ENCODE measurements at regions not wholly inside any gene's neighbourhood (a gene's known extent, or its start where the extent isn't known, plus 50 kb on each side); places are given as distances from the start of the nearest gene placed in this dataset.

- TF ChIP-seq POLR2A (IDR thresholded peaks at IDR 0.05) (no peak), EP300 (IDR thresholded peaks at IDR 0.05) (no peak), POLR2AphosphoS5 (IDR thresholded peaks at IDR 0.05) (no peak), CTCF (IDR thresholded peaks at IDR 0.05) (no peak)
- H3K4me3 ChIP-seq, result no peak overlapping the region
- H3K36me3 ChIP-seq, result no peaks in the 10 kb centered on the region
- DNase-seq, result no peak
- intact Hi-C loops (cut with DNase I; ENCODE audit: low total_unique reads), result no loop called here
- H3K9me3 ChIP-seq, result no peaks in the 10 kb centered on the region
- H3K27me3 ChIP-seq, result no peaks in the 10 kb centered on the region
- no peak overlapping the region for H3K27ac ChIP-seq
- no peaks in the 10 kb centered on the region for H3K4me1 ChIP-seq
These were observed 443.9 kb downstream of the TAF11L14 start for GRCh38 chr5:18078157-18078556.

- Histone ChIP-seq H3K27ac (no peak overlapping the region), H3K36me3 (no peaks in the 10 kb centered on the region), H3K27me3 (no peaks in the 10 kb centered on the region), H3K4me3 (no peak overlapping the region), H3K9me3 (no peaks in the 10 kb centered on the region), H3K4me1 (no peaks in the 10 kb centered on the region)
- no peak for DNase-seq
- TF ChIP-seq CTCF (IDR thresholded peaks at IDR 0.05) (no peak), POLR2A (IDR thresholded peaks at IDR 0.05) (no peak), EP300 (IDR thresholded peaks at IDR 0.05) (no peak), POLR2AphosphoS5 (IDR thresholded peaks at IDR 0.05) (no peak)
- 89 to 93% (median 91%) methylated on average over 3 of the region's 3 CpGs for WGBS, 5 donors
- intact Hi-C loops (cut with DNase I; ENCODE audit: low total_unique reads), result no loop called here
These were observed 445.6 kb downstream of the TAF11L14 start for GRCh38 chr5:18079831-18080230.

- Histone ChIP-seq H3K36me3 (no peaks in the 10 kb centered on the region), H3K27me3 (no peaks in the 10 kb centered on the region), H3K4me1 (no peaks in the 10 kb centered on the region), H3K4me3 (no peak overlapping the region), H3K9me3 (no peaks in the 10 kb centered on the region), H3K27ac (no peak overlapping the region)
- WGBS, 5 donors, result 68 to 78% (median 72%) methylated on average over 9 of the region's 9 CpGs
- intact Hi-C loops (cut with DNase I; ENCODE audit: low total_unique reads), result no loop called here
- TF ChIP-seq POLR2A (IDR thresholded peaks at IDR 0.05) (no peak), EP300 (IDR thresholded peaks at IDR 0.05) (no peak), CTCF (IDR thresholded peaks at IDR 0.05) (no peak), POLR2AphosphoS5 (IDR thresholded peaks at IDR 0.05) (no peak)
- DNase-seq, result no peak
These were observed 453.8 kb downstream of the TAF11L14 start for GRCh38 chr5:18088020-18088579.

GRCh38 chr5:18090177-18090576 lies 455.9 kb downstream of the TAF11L14 start:
- WGBS, 5 donors, result 60 to 86% (median 77%) methylated on average over 2 of the region's 2 CpGs
- Histone ChIP-seq H3K27me3 (no peaks in the 10 kb centered on the region), H3K4me1 (no peaks in the 10 kb centered on the region), H3K9me3 (no peaks in the 10 kb centered on the region), H3K27ac (no peak overlapping the region), H3K4me3 (no peak overlapping the region), H3K36me3 (no peaks in the 10 kb centered on the region)
- intact Hi-C loops (cut with DNase I; ENCODE audit: low total_unique reads), result no loop called here
- TF ChIP-seq CTCF (IDR thresholded peaks at IDR 0.05) (no peak), POLR2A (IDR thresholded peaks at IDR 0.05) (no peak), POLR2AphosphoS5 (IDR thresholded peaks at IDR 0.05) (no peak), EP300 (IDR thresholded peaks at IDR 0.05) (no peak)
- no peak for DNase-seq
